Esophagus muscularis mucosa (tissue), 4 donors: ENCODE measurements at regions not wholly inside any gene's neighbourhood (a gene's known extent, or its start where the extent isn't known, plus 50 kb on each side); places are given as distances from the start of the nearest gene placed in this dataset.

Experiments
- DNase-seq: peaks from one replicate; pipeline ENCODE4 v3.0.0-alpha.2; 2017; ENCODE audit errors: extremely low spot score
- H3K27ac ChIP-seq, 4 donors: fragments of 200-600 bp; sonication (generic); replicated peaks in 1 of 4; 1 replicate in 3 of 4; 2 replicates in 1 of 4; pipeline ENCODE4 v1.5.1; 2016 to 2019; ENCODE audit warnings: mild to moderate bottlenecking in 1 of 4
- H3K27me3 ChIP-seq, 4 donors: fragments of 200-600 bp; sonication (generic); one replicate each; pipeline versions ENCODE4 v1.5.1 to v1.6.0; 2016 to 2019
- H3K36me3 ChIP-seq, 4 donors: fragments of 200-600 bp; sonication (generic); one replicate each; pipeline ENCODE4 v1.5.1; 2016 to 2019
- H3K4me1 ChIP-seq, 4 donors: fragments of 200-600 bp; sonication (generic); one replicate each; pipeline ENCODE4 v1.5.1; 2016 to 2019
- H3K4me3 ChIP-seq, 4 donors: fragments of 200-600 bp; sonication (generic); 1 replicate in 2 of 4; 2 replicates in 2 of 4; pipeline ENCODE4 v1.5.1; 2016 to 2019; ENCODE audit warnings: mild to moderate bottlenecking in 4 of 4, moderate library complexity in 1 of 4
- H3K9me3 ChIP-seq, 4 donors: fragments of 200-600 bp; sonication (generic); 1 replicate in 3 of 4; 2 replicates in 1 of 4; pipeline ENCODE4 v1.5.1; 2016 to 2019
- EP300 ChIP-seq: sonication (generic); formaldehyde crosslinking; IDR thresholded peaks from one replicate; pipeline ENCODE4 v1.6.1; 2017; ENCODE audit warnings: antibody characterized with exemption
- POLR2A ChIP-seq: fragments of 450-650 bp; IDR thresholded peaks from one replicate; pipeline ENCODE4 v1.6.1; 2017; ENCODE audit warnings: antibody characterized with exemption, moderate library complexity, mild to moderate bottlenecking, low read depth
- POLR2AphosphoS5 ChIP-seq, 2 donors: sonication (generic); formaldehyde crosslinking; IDR thresholded peaks; one replicate each; pipeline ENCODE4 v1.6.1; 2017; ENCODE audit warnings: antibody characterized with exemption in 2 of 2
- WGBS: methylation state at CpG from one replicate; pipeline ENCODE4 v1.1.5; 2018; 5-methylcytosine and 5-hydroxymethylcytosine counted together
- intact Hi-C: fragments of 100-400 bp; cut with DNase I; formaldehyde crosslinking; loops from one replicate; pipeline ENCODE4 v1.15.1; 2023
- TF ChIP-seq, protein P1 (sequence below), 3 experiments: fragments of 200-600 bp in 2 of 3; fragments of 450-650 bp in 1 of 3; sonication (generic) in 2 of 3; IDR thresholded peaks; one replicate each; pipeline ENCODE4 v1.5.1; 2017 to 2019; ENCODE audit warnings: antibody characterized with exemption in 3 of 3, mild to moderate bottlenecking in 2 of 3, moderate library complexity in 1 of 3

DNA sequence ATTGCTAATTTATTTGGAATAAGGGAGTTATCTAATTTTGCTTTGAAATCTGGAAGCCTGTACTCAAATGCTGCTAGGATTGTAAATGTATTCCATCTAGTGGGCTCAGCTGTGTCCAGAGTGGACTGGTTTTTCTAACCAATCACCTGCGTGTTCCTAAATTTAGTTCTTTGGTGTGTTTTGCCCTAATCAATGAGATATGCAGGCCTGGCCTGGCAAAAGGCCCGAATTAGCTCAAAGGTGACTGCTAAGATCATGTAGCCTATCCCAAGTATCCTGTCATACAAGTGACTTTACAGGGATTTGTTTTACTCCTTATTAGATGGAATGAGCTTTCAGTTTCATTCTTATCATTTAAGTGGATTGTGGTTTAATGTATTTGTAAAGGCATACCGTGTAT is 51.3 kb upstream of the ARMC2 start:
- WGBS: 79% methylated on average over 3 of the region's 3 CpGs
- Histone ChIP-seq H3K4me1 (peaks cover 0 to 19% (median 6%) of the 10 kb centered on the region in 4 donors), H3K36me3 (no peaks in the 10 kb centered on the region), H3K27me3 (no peaks in the 10 kb centered on the region), H3K9me3 (no peaks in the 10 kb centered on the region), H3K4me3 (no peak overlapping the region), H3K27ac (no peak overlapping the region)
- intact Hi-C loops: no loop called here
- TF ChIP-seq POLR2AphosphoS5 (IDR thresholded peaks at IDR 0.05) (no peak), EP300 (no peak), POLR2A (no peak)
- TF ChIP-seq, protein P1, sequence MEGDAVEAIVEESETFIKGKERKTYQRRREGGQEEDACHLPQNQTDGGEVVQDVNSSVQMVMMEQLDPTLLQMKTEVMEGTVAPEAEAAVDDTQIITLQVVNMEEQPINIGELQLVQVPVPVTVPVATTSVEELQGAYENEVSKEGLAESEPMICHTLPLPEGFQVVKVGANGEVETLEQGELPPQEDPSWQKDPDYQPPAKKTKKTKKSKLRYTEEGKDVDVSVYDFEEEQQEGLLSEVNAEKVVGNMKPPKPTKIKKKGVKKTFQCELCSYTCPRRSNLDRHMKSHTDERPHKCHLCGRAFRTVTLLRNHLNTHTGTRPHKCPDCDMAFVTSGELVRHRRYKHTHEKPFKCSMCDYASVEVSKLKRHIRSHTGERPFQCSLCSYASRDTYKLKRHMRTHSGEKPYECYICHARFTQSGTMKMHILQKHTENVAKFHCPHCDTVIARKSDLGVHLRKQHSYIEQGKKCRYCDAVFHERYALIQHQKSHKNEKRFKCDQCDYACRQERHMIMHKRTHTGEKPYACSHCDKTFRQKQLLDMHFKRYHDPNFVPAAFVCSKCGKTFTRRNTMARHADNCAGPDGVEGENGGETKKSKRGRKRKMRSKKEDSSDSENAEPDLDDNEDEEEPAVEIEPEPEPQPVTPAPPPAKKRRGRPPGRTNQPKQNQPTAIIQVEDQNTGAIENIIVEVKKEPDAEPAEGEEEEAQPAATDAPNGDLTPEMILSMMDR (IDR thresholded peaks at IDR 0.05): no peak
- no peak for DNase-seq

DNA sequence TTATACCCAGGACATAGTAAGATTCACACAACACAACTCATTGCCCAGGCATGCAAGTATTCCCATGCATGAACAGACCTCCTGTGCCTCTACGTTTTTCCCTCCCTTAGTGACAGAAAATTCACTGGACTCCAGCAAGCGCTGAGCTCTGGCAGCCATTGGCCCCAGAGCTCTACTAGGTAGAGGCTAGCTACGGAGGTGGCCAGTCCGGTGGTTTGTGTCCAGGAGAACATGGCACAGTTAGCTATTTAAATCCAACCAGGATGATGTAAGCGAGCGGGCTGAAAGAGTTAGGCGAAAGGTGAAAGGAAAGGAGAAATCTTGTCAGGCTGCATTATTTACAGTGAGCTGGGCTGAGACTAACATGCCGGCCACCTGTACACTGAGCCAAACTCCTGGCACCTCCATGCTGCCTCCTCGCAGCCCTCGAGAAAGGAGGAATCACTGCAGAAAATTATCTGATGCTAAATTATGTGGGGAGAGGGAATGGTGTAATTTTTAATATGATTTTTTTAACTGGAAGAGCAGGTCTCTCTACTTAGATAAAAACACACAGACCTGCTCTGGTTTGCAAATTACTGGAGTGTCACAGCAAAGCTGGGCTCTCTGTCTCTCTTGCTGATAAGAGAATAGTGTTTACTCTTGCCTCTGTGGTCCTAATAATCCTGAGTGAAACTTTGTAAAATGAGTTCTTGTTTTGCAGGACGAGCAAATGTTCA is 50.1 kb upstream of the ARMC2 start:
- no peak for DNase-seq
- Histone ChIP-seq H3K27ac (no peak overlapping the region), H3K9me3 (no peaks in the 10 kb centered on the region), H3K4me1 (peaks cover 0 to 19% (median 6%) of the 10 kb centered on the region in 4 donors), H3K4me3 (no peak overlapping the region), H3K27me3 (no peaks in the 10 kb centered on the region), H3K36me3 (no peaks in the 10 kb centered on the region)
- intact Hi-C loops: no loop called here
- TF ChIP-seq POLR2AphosphoS5 (IDR thresholded peaks at IDR 0.05) (no peak), EP300 (no peak), POLR2A (no peak)
- TF ChIP-seq, protein P1 (IDR thresholded peaks at IDR 0.05): no peak
- 84% methylated on average over 11 of the region's 11 CpGs for WGBS
